H1 (cell line): ENCODE measurements at regions not wholly inside any gene's neighbourhood (a gene's known extent, or its start where the extent isn't known, plus 50 kb on each side); places are given as distances from the start of the nearest gene placed in this dataset.

Experiments
- CTCF ChIA-PET: fragments of 300-600 bp; sonication (Branson Sonifier 250); formaldehyde crosslinking; loops from one replicate; lab custom pipeline; 2021; ENCODE audit not compliant: partially characterized antibody; lab: Charles Lee
- POLR2A ChIA-PET: fragments of 300-600 bp; sonication (Branson Sonifier 250); formaldehyde crosslinking; loops from one replicate; lab custom pipeline; 2021; ENCODE audit warnings: inconsistent platforms; ENCODE audit not compliant: partially characterized antibody; lab: Charles Lee
- DNase-seq, 2 experiments: peaks; one replicate each; pipeline versions ENCODE4 v3.0.0 to v3.0.0-alpha.2; 2010 to 2022; ENCODE audit warnings: low spot score in 2 of 2, low read depth in 1 of 2, mixed read lengths in 1 of 2
- FAIRE-seq: peaks from 2 replicates; lab custom pipeline; 2011; peaks lifted over from hg19 to GRCh38; lab: Jason Lieb, UNC
- H2AFZ ChIP-seq: 2 replicates; pipeline ENCODE4 v1.8.1; 2012; ENCODE audit warnings: low read length, inconsistent platforms
- H2AK5ac ChIP-seq: 2 replicates; pipeline ENCODE4 v1.6.1; 2013; ENCODE audit warnings: low read depth, low read length
- H2BK120ac ChIP-seq: replicated peaks from 2 replicates; pipeline ENCODE3; 2013; ENCODE audit warnings: low read depth, low read length, inconsistent platforms
- H2BK12ac ChIP-seq: 2 replicates; pipeline ENCODE4 v1.6.1; 2013; ENCODE audit warnings: low read depth, low read length
- H2BK15ac ChIP-seq: 2 replicates; pipeline ENCODE4 v1.6.1; 2013; ENCODE audit warnings: low read length
- H2BK20ac ChIP-seq: 2 replicates; pipeline ENCODE4 v1.6.1; 2013; ENCODE audit warnings: low read length
- H2BK5ac ChIP-seq: 2 replicates; pipeline ENCODE4 v1.6.1; 2013; ENCODE audit warnings: low read depth, low read length
- H3K14ac ChIP-seq: 2 replicates; pipeline ENCODE4 v1.6.1; 2013; ENCODE audit warnings: inconsistent platforms; ENCODE audit not compliant: insufficient read length
- H3K18ac ChIP-seq: 2 replicates; pipeline ENCODE4 v1.6.1; 2013; ENCODE audit warnings: low read length; ENCODE audit errors: extremely low read depth
- H3K23ac ChIP-seq: 2 replicates; pipeline ENCODE4 v1.6.1; 2013; ENCODE audit warnings: inconsistent platforms; ENCODE audit not compliant: insufficient read length
- H3K23me2 ChIP-seq: 2 replicates; pipeline ENCODE4 v1.6.1; 2013; ENCODE audit warnings: low read depth, low read length
- H3K27ac ChIP-seq: 2 replicates; pipeline ENCODE4 v1.6.1; 2011; ENCODE audit warnings: low read depth, low read length, inconsistent platforms
- H3K27me3 ChIP-seq, 4 experiments: replicated peaks in 1 of 4; 1 replicate in 1 of 4; 2 replicates in 3 of 4; pipeline versions ENCODE4 v1.6.1 to v1.8.1; 2011 to 2013; ENCODE audit warnings: low read length in 3 of 4, mild to moderate bottlenecking in 3 of 4, inconsistent platforms in 2 of 4, mixed read lengths in 2 of 4, moderate library complexity in 1 of 4; ENCODE audit not compliant: control insufficient read depth in 3 of 4, insufficient read depth in 3 of 4; ENCODE audit errors: extremely low read depth in 1 of 4
- H3K36me3 ChIP-seq, 4 experiments: 2 replicates each; pipeline versions ENCODE4 v1.6.1 to v1.8.1; 2011 to 2013; ENCODE audit warnings: mild to moderate bottlenecking in 4 of 4, low read length in 3 of 4, moderate library complexity in 2 of 4, control low read depth in 1 of 4, inconsistent platforms in 1 of 4; ENCODE audit not compliant: insufficient read depth in 4 of 4, control insufficient read depth in 2 of 4
- H3K4ac ChIP-seq: replicated peaks from 2 replicates; pipeline ENCODE3; 2013; ENCODE audit warnings: low read length, low read depth, mixed read lengths, inconsistent platforms; ENCODE audit not compliant: insufficient read length
- H3K4me1 ChIP-seq, 4 experiments: replicated peaks in 1 of 4; 1 replicate in 1 of 4; 2 replicates in 3 of 4; pipeline versions ENCODE4 v1.6.1 to v1.8.1; 2011 to 2013; ENCODE audit warnings: low read length in 3 of 4, inconsistent platforms in 2 of 4, mixed read lengths in 1 of 4; ENCODE audit not compliant: insufficient read depth in 4 of 4, control insufficient read depth in 3 of 4
- H3K4me2 ChIP-seq, 2 experiments: 2 replicates each; pipeline versions ENCODE4 v1.6.1 to v1.8.1; 2011 to 2013; ENCODE audit warnings: low read depth in 2 of 2, low read length in 2 of 2, control low read depth in 1 of 2, inconsistent platforms in 1 of 2, mild to moderate bottlenecking in 1 of 2; ENCODE audit not compliant: insufficient read depth in 1 of 2
- H3K4me3 ChIP-seq, 4 experiments: fragments of 200-600, 300-600 bp in 1 of 4; sonication (generic), shearing (Covaris generic), sonication (Bioruptor Twin) in 1 of 4; 2 replicates each; pipeline versions ENCODE4 v1.5.1 to v1.8.1; 2011 to 2016; ENCODE audit warnings: low read length in 4 of 4, low read depth in 3 of 4, control low read depth in 2 of 4, inconsistent platforms in 2 of 4, mild to moderate bottlenecking in 2 of 4, mixed read lengths in 1 of 4, moderate library complexity in 1 of 4; ENCODE audit not compliant: insufficient read depth in 2 of 4; ENCODE audit errors: extremely low read depth in 1 of 4
- H3K56ac ChIP-seq: replicated peaks from 2 replicates; pipeline ENCODE3; 2013; ENCODE audit warnings: low read depth, mild to moderate bottlenecking, mixed read lengths, low read length, inconsistent platforms; ENCODE audit not compliant: insufficient read length
- H3K79me1 ChIP-seq: 2 replicates; pipeline ENCODE4 v1.6.1; 2013; ENCODE audit warnings: low read depth, low read length, control low read depth
- H3K79me2 ChIP-seq, 2 experiments: 2 replicates each; pipeline versions ENCODE4 v1.6.1 to v1.8.1; 2012 to 2013; ENCODE audit warnings: low read length in 2 of 2, mild to moderate bottlenecking in 2 of 2, inconsistent platforms in 1 of 2; ENCODE audit not compliant: insufficient read depth in 2 of 2, control insufficient read depth in 1 of 2
- H3K9ac ChIP-seq, 4 experiments: replicated peaks in 1 of 4; 1 replicate in 1 of 4; 2 replicates in 3 of 4; pipeline versions ENCODE4 v1.6.1 to v1.8.1; 2011 to 2013; ENCODE audit warnings: low read depth in 3 of 4, low read length in 3 of 4, control low read depth in 2 of 4, mild to moderate bottlenecking in 2 of 4, moderate library complexity in 2 of 4, inconsistent platforms in 1 of 4; ENCODE audit errors: extremely low read depth in 1 of 4
- H3K9me3 ChIP-seq, 2 experiments: 2 replicates each; pipeline versions ENCODE4 v1.6.1 to v1.8.1; 2012 to 2013; ENCODE audit warnings: mild to moderate bottlenecking in 2 of 2, moderate library complexity in 2 of 2, control low read depth in 1 of 2, inconsistent platforms in 1 of 2, low read depth in 1 of 2, low read length in 1 of 2, mixed read lengths in 1 of 2; ENCODE audit not compliant: insufficient read depth in 2 of 2
- H4K20me1 ChIP-seq, 2 experiments: replicated peaks in 1 of 2; 2 replicates each; pipeline versions ENCODE3 to v1.8.1; 2011 to 2013; ENCODE audit warnings: inconsistent platforms in 2 of 2, low read length in 2 of 2, mild to moderate bottlenecking in 1 of 2; ENCODE audit not compliant: insufficient read depth in 2 of 2, control insufficient read depth in 1 of 2
- H4K5ac ChIP-seq: 2 replicates; pipeline ENCODE4 v1.6.1; 2013; ENCODE audit warnings: low read length, low read depth, mixed read lengths, inconsistent platforms; ENCODE audit not compliant: insufficient read length
- H4K8ac ChIP-seq: 2 replicates; pipeline ENCODE4 v1.8.0; 2013; ENCODE audit warnings: mild to moderate bottlenecking, moderate library complexity, low read length, inconsistent platforms; ENCODE audit not compliant: insufficient read depth; ENCODE audit errors: extremely low read depth
- H4K91ac ChIP-seq: replicated peaks from 2 replicates; pipeline ENCODE3; 2013; ENCODE audit warnings: low read length, mixed read lengths, inconsistent platforms; ENCODE audit not compliant: insufficient read length
- BRCA1 ChIP-seq: IDR thresholded peaks from 2 replicates; pipeline ENCODE4 v1.6.1; 2012; ENCODE audit warnings: low read depth, low read length, improper control_type of control experiment
- CTCF ChIP-seq, 3 experiments: IDR thresholded peaks; 1 replicate in 2 of 3; 2 replicates in 1 of 3; pipeline versions ENCODE4 v1.5.1 to v1.6.1; 2011; ENCODE audit warnings: low read length in 3 of 3, mild to moderate bottlenecking in 3 of 3, inconsistent platforms in 2 of 3, low read depth in 1 of 3, moderate library complexity in 1 of 3; ENCODE audit not compliant: insufficient read depth in 1 of 3; ENCODE audit errors: control extremely low read depth in 1 of 3
- E2F6 ChIP-seq: IDR thresholded peaks from 2 replicates; pipeline ENCODE4 v1.6.1; 2012; ENCODE audit warnings: inconsistent platforms
- EZH2 ChIP-seq: fragments of 200-600 bp; sonication (generic); IDR thresholded peaks from 2 replicates; pipeline ENCODE4 v1.7.1; 2012; ENCODE audit warnings: low read depth, mild to moderate bottlenecking, moderate library complexity, low read length, inconsistent platforms; ENCODE audit not compliant: severe bottlenecking
- HDAC6 ChIP-seq: IDR thresholded peaks from one replicate; pipeline ENCODE4 v1.7.1; 2012; ENCODE audit warnings: low read depth, mild to moderate bottlenecking, inconsistent platforms, low read length, moderate library complexity
- NRF1 ChIP-seq: IDR thresholded peaks from 2 replicates; pipeline ENCODE4 v1.6.1; 2011; ENCODE audit warnings: mild to moderate bottlenecking, low read depth, low read length, improper control_type of control experiment
- PHF8 ChIP-seq: fragments of 200-600 bp; sonication (generic); conservative IDR thresholded peaks from 2 replicates; pipeline ENCODE4 v1.7.1; 2012; ENCODE audit warnings: low read depth, mild to moderate bottlenecking, inconsistent platforms, low read length, moderate library complexity
- USF2 ChIP-seq: IDR thresholded peaks from 2 replicates; pipeline ENCODE4 v1.6.1; 2011; ENCODE audit warnings: low read length, improper control_type of control experiment
- WGBS, 2 experiments: shearing (Covaris generic) in 1 of 2; methylation state at CpG; one replicate each; pipeline versions ENCODE4 v1.1.6 to v1.1.7; 2013 to 2015; ENCODE audit warnings: low lambda C conversion rate in 2 of 2, mixed read lengths in 2 of 2, inconsistent platforms in 1 of 2, low coverage in 1 of 2, missing lambda C conversion rate in 1 of 2; ENCODE audit not compliant: insufficient replicate concordance in 2 of 2, insufficient coverage in 1 of 2, insufficient read length in 1 of 2; ENCODE audit errors: extremely low coverage in 1 of 2, missing lambda C conversion rate in 1 of 2; 5-methylcytosine and 5-hydroxymethylcytosine counted together

GRCh38 chr20:47854687-47855212 is 69.5 kb upstream of the SULF2 start:
- Histone ChIP-seq H3K56ac (no peak overlapping the region), H3K9me3 (peaks cover 17 to 25% of the 10 kb centered on the region in 2 experiments; a peak in 3 of 4 replicates), H3K4me2 (no peak overlapping the region), H3K14ac (no peak overlapping the region), H4K20me1 (no peaks in the 10 kb centered on the region), H3K4ac (no peak overlapping the region), H4K8ac (no peak overlapping the region), H2BK20ac (no peak overlapping the region; the same call in 1 of the 2 replicates), H2BK12ac (no peak overlapping the region; the same call in 1 of the 2 replicates), H3K4me1 (no peaks in the 10 kb centered on the region; a peak in 1 of 7 replicates), H2BK120ac (no peak overlapping the region), H2AFZ (no peak overlapping the region), H3K9ac (no peak overlapping the region), H2BK15ac (no peak overlapping the region), H3K18ac (no peak overlapping the region), H3K79me1 (no peaks in the 10 kb centered on the region), H3K27me3 (no peaks in the 10 kb centered on the region), H2AK5ac (no peak overlapping the region), H4K5ac (no peak overlapping the region), H3K4me3 (no peak overlapping the region), H3K23me2 (no peaks in the 10 kb centered on the region), H3K23ac (no peak overlapping the region), H2BK5ac (no peak overlapping the region), H4K91ac (no peak overlapping the region), H3K36me3 (no peaks in the 10 kb centered on the region), H3K27ac (no peak overlapping the region), H3K79me2 (no peaks in the 10 kb centered on the region)
- DNase-seq: peak; percentile 41 to 72
- ChIA-PET CTCF (interaction anchor here (0.6 to 1.7 kb wide), 22 partner anchors 15 to 767 kb away, joined by 3 to 10 read pairs (median 4); no protein-coding TSS in a partner anchor), POLR2A (interaction anchor here (1.0 kb wide), 1 partner anchor 441 kb away, joined by 3 read pairs; no protein-coding TSS in a partner anchor)
- FAIRE-seq: no peak
- WGBS, 2 experiments: 59% methylated on average over 10 of the region's 10 CpGs; no CpG with 5 or more reads in 1 of the 2 experiments
- TF ChIP-seq NRF1 (no peak), PHF8 (no peak), HDAC6 (no peak), EZH2 (no peak), E2F6 (no peak), BRCA1 (no peak), USF2 (no peak), CTCF (IDR thresholded peaks at IDR 0.05; ENCODE audit: control extremely low read depth in 1 of 3, insufficient read depth in 1 of 3, low read depth in 1 of 3, low read length in 3 of 3) (peak; percentile 70 to 88 (median 83))
